ENCODE measurements at regions not wholly inside any gene's neighbourhood (a gene's known extent, or its start where the extent isn't known, plus 50 kb on each side); places are given as distances from the start of the nearest gene placed in this dataset.

- in situ Hi-C loops (cut with MboI; ENCODE audit: low sequenced_read_pairs, unreplicated experiment): no loop called here
- TF ChIP-seq CTCF (IDR thresholded peaks at IDR 0.05; ENCODE audit: borderline replicate concordance, control extremely low read depth, extremely low read depth, insufficient read depth, missing control alignments): no peak
- DNase-seq (ENCODE audit: low spot score): no peak
These were observed 269.7 kb upstream of the VRK2 start for GRCh38 chr2:57776916-57777315.

GRCh38 chr2:57782587-57782986 lies 264.0 kb upstream of the VRK2 start:
- in situ Hi-C loops (cut with MboI; ENCODE audit: low sequenced_read_pairs, unreplicated experiment): no loop called here
- no peak for TF ChIP-seq CTCF (IDR thresholded peaks at IDR 0.05; ENCODE audit: borderline replicate concordance, control extremely low read depth, extremely low read depth, insufficient read depth, missing control alignments)

GRCh38 chr2:57793310-57793709 lies 253.3 kb upstream of the VRK2 start:
- no peak for DNase-seq (ENCODE audit: low spot score)
- in situ Hi-C loops (cut with MboI; ENCODE audit: low sequenced_read_pairs, unreplicated experiment): no loop called here
- TF ChIP-seq CTCF (IDR thresholded peaks at IDR 0.05; ENCODE audit: borderline replicate concordance, control extremely low read depth, extremely low read depth, insufficient read depth, missing control alignments): no peak

More at GRCh38 chr2:57782587-57782986, 264.0 kb upstream of the VRK2 start:
- DNase-seq (ENCODE audit: low spot score): no peak

- no peak for DNase-seq (ENCODE audit: low spot score)
- in situ Hi-C loops (cut with MboI; ENCODE audit: low sequenced_read_pairs, unreplicated experiment): no loop called here
- TF ChIP-seq CTCF (IDR thresholded peaks at IDR 0.05; ENCODE audit: borderline replicate concordance, control extremely low read depth, extremely low read depth, insufficient read depth, missing control alignments): no peak
These were observed 250.1 kb upstream of the VRK2 start for GRCh38 chr2:57796527-57796926.

- DNase-seq (ENCODE audit: low spot score): no peak
- TF ChIP-seq CTCF (IDR thresholded peaks at IDR 0.05; ENCODE audit: borderline replicate concordance, control extremely low read depth, extremely low read depth, insufficient read depth, missing control alignments): no peak
- in situ Hi-C loops (cut with MboI; ENCODE audit: low sequenced_read_pairs, unreplicated experiment): no loop called here
These were observed 248.3 kb upstream of the VRK2 start for GRCh38 chr2:57798346-57798745.

- in situ Hi-C loops (cut with MboI; ENCODE audit: low sequenced_read_pairs, unreplicated experiment): no loop called here
- no peak for TF ChIP-seq CTCF (IDR thresholded peaks at IDR 0.05; ENCODE audit: borderline replicate concordance, control extremely low read depth, extremely low read depth, insufficient read depth, missing control alignments)
- DNase-seq (ENCODE audit: low spot score): no peak
These were observed 244.4 kb upstream of the VRK2 start for GRCh38 chr2:57802243-57802642.

GRCh38 chr2:57804971-57805370 lies 241.6 kb upstream of the VRK2 start:
- in situ Hi-C loops (cut with MboI; ENCODE audit: low sequenced_read_pairs, unreplicated experiment): no loop called here
- DNase-seq (ENCODE audit: low spot score): no peak
- TF ChIP-seq CTCF (IDR thresholded peaks at IDR 0.05; ENCODE audit: borderline replicate concordance, control extremely low read depth, extremely low read depth, insufficient read depth, missing control alignments): no peak

Data from GM13976 (cell line).